ENCODE measurements at regions not wholly inside any gene's neighbourhood (a gene's known extent, or its start where the extent isn't known, plus 50 kb on each side); places are given as distances from the start of the nearest gene placed in this dataset.

DNA sequence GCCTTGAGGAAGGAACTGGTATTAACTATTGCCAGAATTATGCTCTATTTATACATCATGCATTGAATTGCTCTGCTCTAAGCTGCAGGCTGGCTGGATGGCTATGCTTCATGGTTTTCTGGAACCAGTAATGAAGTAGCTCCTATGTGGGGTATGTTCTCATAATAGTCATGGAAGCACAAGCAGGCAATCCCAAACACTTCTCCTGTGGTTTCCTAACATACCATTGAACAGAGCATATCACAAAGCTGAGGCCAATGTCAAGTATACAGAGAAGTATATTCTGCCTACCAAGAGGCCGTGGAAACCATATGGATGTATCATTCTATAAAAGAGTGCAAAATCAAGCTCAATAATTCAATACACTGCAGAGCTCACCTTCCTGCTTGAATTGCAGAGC is 1752.4 kb upstream of the FLRT2 start:
- intact Hi-C loops (cut with DNase I): no loop called here

DNA sequence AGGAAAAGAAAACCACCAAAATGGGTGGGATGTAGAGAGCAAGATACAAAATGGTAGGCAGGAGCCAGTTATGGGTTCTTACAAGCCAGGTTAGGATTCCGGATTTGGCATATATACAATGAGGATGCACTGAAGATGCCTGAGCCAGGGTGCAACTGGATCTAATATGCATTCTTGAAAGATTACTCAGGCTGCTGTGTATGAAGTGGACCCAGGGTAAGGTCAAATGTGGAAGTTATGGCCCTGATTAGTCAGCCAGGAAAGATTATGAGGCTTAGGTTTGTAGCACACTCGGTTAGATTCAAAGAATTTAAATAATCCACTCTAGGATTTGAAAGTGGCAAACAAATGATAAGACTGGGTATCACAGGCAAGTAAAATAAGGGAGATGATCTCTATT is 1750.7 kb upstream of the FLRT2 start:
- ATAC-seq (no peak), DNase-seq (no peak)
- H3K4me3 ChIP-seq: no peak overlapping the region
- H3K27me3 ChIP-seq: no peaks in the 10 kb centered on the region
- intact Hi-C loops (cut with DNase I): no loop called here
- TF ChIP-seq POLR2A (IDR thresholded peaks at IDR 0.05): no peak
- TF ChIP-seq, protein P1, sequence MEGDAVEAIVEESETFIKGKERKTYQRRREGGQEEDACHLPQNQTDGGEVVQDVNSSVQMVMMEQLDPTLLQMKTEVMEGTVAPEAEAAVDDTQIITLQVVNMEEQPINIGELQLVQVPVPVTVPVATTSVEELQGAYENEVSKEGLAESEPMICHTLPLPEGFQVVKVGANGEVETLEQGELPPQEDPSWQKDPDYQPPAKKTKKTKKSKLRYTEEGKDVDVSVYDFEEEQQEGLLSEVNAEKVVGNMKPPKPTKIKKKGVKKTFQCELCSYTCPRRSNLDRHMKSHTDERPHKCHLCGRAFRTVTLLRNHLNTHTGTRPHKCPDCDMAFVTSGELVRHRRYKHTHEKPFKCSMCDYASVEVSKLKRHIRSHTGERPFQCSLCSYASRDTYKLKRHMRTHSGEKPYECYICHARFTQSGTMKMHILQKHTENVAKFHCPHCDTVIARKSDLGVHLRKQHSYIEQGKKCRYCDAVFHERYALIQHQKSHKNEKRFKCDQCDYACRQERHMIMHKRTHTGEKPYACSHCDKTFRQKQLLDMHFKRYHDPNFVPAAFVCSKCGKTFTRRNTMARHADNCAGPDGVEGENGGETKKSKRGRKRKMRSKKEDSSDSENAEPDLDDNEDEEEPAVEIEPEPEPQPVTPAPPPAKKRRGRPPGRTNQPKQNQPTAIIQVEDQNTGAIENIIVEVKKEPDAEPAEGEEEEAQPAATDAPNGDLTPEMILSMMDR (IDR thresholded peaks at IDR 0.05): no peak
- 62 to 85% (median 73%) methylated on average over 2 of the region's 2 CpGs for WGBS, 4 donors
- no peak overlapping the region for H3K27ac ChIP-seq
- no peaks in the 10 kb centered on the region for H3K4me1 ChIP-seq
- no peaks in the 10 kb centered on the region for H3K9me3 ChIP-seq
- H3K36me3 ChIP-seq: no peaks in the 10 kb centered on the region

More for the DNA sequence above, 1752.4 kb upstream of the FLRT2 start:
- ATAC-seq (no peak), DNase-seq (no peak)
- H3K27me3 ChIP-seq: no peaks in the 10 kb centered on the region
- H3K4me3 ChIP-seq: no peak overlapping the region
- H3K9me3 ChIP-seq: no peaks in the 10 kb centered on the region
- H3K36me3 ChIP-seq: no peaks in the 10 kb centered on the region
- WGBS, 4 donors: 96 to 100% (median 99%) methylated on average over 1 of the region's 1 CpG
- no peaks in the 10 kb centered on the region for H3K4me1 ChIP-seq
- H3K27ac ChIP-seq: no peak overlapping the region
- TF ChIP-seq POLR2A (IDR thresholded peaks at IDR 0.05): no peak
- TF ChIP-seq, protein P1 (IDR thresholded peaks at IDR 0.05): no peak

DNA sequence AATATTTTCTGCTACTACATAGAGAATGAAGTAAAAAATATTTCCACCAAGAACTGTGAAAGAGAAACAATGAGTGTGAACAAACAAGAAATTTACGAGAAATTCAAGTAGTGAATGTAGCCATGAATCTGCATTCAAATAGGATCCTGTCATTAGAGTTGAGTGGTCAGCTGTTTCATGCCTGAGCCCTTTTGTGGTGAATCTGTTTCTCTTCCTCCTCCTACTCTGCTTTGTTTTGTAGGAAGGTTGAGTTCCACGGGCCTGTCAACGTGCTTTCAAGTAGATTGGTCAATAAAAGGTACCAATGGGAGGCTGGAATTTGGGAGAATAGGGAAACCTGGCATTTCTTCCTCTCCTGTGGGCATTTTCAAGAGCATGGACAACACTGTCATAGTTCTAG is 1749.6 kb upstream of the FLRT2 start:
- ATAC-seq (no peak), DNase-seq (no peak)
- no peaks in the 10 kb centered on the region for H3K27me3 ChIP-seq
- no peaks in the 10 kb centered on the region for H3K9me3 ChIP-seq
- no peaks in the 10 kb centered on the region for H3K36me3 ChIP-seq
- intact Hi-C loops (cut with DNase I): no loop called here
- 67 to 85% (median 84%) methylated on average over 3 of the region's 3 CpGs for WGBS, 4 donors
- H3K4me3 ChIP-seq: no peak overlapping the region
- no peaks in the 10 kb centered on the region for H3K4me1 ChIP-seq
- TF ChIP-seq, protein P1 (IDR thresholded peaks at IDR 0.05): no peak
- no peak for TF ChIP-seq POLR2A (IDR thresholded peaks at IDR 0.05)
- no peak overlapping the region for H3K27ac ChIP-seq

DNA sequence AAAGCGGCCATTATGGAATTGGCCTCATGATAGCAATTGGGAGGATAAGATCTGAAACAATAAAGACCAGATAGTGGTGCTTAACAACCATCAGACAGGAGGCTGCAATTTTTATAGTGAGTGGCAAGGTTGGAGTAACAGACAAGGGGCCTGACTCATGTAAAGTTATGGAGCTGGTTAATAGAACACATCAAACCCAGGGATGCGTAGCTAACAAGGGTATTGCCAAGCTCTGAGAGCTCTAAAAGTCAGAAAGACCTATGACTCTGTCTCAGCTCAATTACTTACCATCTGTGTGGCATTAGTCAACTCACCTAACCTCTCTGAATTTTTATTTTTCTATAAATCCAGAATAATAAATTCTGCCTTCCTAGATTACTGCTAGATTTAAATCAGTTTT is 1731.5 kb upstream of the FLRT2 start:
- Histone ChIP-seq H3K36me3 (no peaks in the 10 kb centered on the region), H3K9me3 (no peaks in the 10 kb centered on the region), H3K4me1 (no peaks in the 10 kb centered on the region), H3K27me3 (no peaks in the 10 kb centered on the region), H3K4me3 (no peak overlapping the region), H3K27ac (no peak overlapping the region)
- intact Hi-C loops (cut with DNase I): no loop called here
- no peak for TF ChIP-seq POLR2A (IDR thresholded peaks at IDR 0.05)
- TF ChIP-seq, protein P1 (IDR thresholded peaks at IDR 0.05): no peak
- DNase-seq (no peak), ATAC-seq (no peak)
- WGBS, 4 donors: 49 to 96% (median 86%) methylated on average over 2 of the region's 2 CpGs
